WERI-Rb-1 (cell line): ENCODE measurements at regions not wholly inside any gene's neighbourhood (a gene's known extent, or its start where the extent isn't known, plus 50 kb on each side); places are given as distances from the start of the nearest gene placed in this dataset.

ENCODE experiments used
- DNase-seq: peaks from one replicate; pipeline ENCODE4 v3.0.0-alpha.2; 2020
- H3K27ac ChIP-seq: fragments of 250-450 bp; sonication (Bioruptor Pico); 2 replicates; pipeline ENCODE4 v1.5.1; 2020; ENCODE audit warnings: mild to moderate bottlenecking, moderate library complexity
- H3K27me3 ChIP-seq: fragments of 250-450 bp; sonication (Bioruptor Pico); 2 replicates; pipeline ENCODE4 v1.5.1; 2021; ENCODE audit warnings: mild to moderate bottlenecking, low read depth, moderate library complexity; ENCODE audit not compliant: insufficient read depth, severe bottlenecking
- H3K36me3 ChIP-seq: fragments of 250-450 bp; sonication (Bioruptor Pico); 2 replicates; pipeline ENCODE4 v1.5.1; 2020; ENCODE audit warnings: mild to moderate bottlenecking, moderate library complexity
- H3K4me3 ChIP-seq: 2 replicates; pipeline ENCODE4 v1.5.1; 2011; ENCODE audit warnings: low read depth, mild to moderate bottlenecking, control low read depth, low read length
- H3K9me3 ChIP-seq: fragments of 250-450 bp; sonication (Bioruptor Pico); 2 replicates; pipeline ENCODE4 v1.5.1; 2021; ENCODE audit warnings: mild to moderate bottlenecking, moderate library complexity; ENCODE audit not compliant: severe bottlenecking
- TF ChIP-seq, protein P1 (sequence below): IDR thresholded peaks from 2 replicates; pipeline ENCODE4 v1.5.1; 2011; ENCODE audit warnings: low read depth, mild to moderate bottlenecking, control low read depth, inconsistent platforms, low read length

GRCh38 chr13:31964168-31964567 is 67.4 kb upstream of the FRY start:
- no peaks in the 10 kb centered on the region; the same call in 1 of the 2 replicates for H3K36me3 ChIP-seq
- no peak for DNase-seq
- TF ChIP-seq, protein P1, sequence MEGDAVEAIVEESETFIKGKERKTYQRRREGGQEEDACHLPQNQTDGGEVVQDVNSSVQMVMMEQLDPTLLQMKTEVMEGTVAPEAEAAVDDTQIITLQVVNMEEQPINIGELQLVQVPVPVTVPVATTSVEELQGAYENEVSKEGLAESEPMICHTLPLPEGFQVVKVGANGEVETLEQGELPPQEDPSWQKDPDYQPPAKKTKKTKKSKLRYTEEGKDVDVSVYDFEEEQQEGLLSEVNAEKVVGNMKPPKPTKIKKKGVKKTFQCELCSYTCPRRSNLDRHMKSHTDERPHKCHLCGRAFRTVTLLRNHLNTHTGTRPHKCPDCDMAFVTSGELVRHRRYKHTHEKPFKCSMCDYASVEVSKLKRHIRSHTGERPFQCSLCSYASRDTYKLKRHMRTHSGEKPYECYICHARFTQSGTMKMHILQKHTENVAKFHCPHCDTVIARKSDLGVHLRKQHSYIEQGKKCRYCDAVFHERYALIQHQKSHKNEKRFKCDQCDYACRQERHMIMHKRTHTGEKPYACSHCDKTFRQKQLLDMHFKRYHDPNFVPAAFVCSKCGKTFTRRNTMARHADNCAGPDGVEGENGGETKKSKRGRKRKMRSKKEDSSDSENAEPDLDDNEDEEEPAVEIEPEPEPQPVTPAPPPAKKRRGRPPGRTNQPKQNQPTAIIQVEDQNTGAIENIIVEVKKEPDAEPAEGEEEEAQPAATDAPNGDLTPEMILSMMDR, result no peak
- no peak overlapping the region for H3K4me3 ChIP-seq
- no peaks in the 10 kb centered on the region for H3K9me3 ChIP-seq
- H3K27ac ChIP-seq, result no peak overlapping the region
- no peaks in the 10 kb centered on the region for H3K27me3 ChIP-seq

- H3K36me3 ChIP-seq, result peaks cover 2% of the 10 kb centered on the region
- TF ChIP-seq, protein P1, result no peak
- no peaks in the 10 kb centered on the region for H3K9me3 ChIP-seq
- H3K4me3 ChIP-seq, result no peak overlapping the region
- H3K27me3 ChIP-seq, result no peaks in the 10 kb centered on the region
- no peak overlapping the region for H3K27ac ChIP-seq
- DNase-seq, result no peak
Observed at GRCh38 chr13:31965361-31966066, 66.1 kb upstream of the FRY start.

DNA sequence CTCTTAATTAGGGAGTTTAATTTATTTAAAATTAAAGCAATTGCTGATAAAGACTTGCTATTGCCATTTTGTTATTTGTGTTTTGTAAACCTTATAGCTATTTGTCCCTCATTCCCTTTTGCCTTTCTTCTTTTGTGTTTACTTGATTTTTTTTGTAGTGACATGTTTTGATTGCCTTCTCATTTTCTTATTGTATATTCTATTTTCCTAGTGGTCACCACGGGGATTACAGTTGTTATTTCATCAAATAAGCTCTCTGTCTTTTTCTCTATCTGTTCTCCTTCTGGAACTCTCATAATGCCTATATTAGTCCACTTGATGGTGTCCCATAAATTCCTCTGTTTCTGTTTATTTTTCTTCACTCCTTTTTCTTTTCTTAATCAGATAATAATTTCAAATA is 64.4 kb upstream of the FRY start:
- no peak for DNase-seq
- Histone ChIP-seq H3K36me3 (peaks cover 3% of the 10 kb centered on the region), H3K27me3 (no peaks in the 10 kb centered on the region), H3K27ac (no peak overlapping the region), H3K9me3 (no peaks in the 10 kb centered on the region), H3K4me3 (no peak overlapping the region)
- TF ChIP-seq, protein P1, result no peak

DNA sequence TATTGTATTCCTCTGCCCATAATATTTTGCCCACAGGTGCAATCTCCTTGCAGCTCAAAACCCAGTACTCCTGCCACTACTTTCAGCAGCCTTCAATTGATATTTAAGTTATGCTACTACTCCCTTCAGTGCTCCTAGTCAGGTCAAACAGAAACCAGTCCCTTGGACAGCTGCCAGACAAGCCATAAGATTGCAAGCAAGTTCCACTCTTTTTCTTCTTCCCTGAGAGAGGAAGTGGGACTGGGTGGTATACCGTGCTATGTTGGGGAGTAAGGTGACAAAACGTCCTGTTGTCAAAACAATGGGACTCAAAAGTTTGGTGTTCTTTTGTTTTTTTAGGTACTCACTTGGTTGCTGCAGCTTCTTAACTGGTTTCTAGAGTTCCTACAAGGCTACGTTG is 63.1 kb upstream of the FRY start:
- Histone ChIP-seq H3K36me3 (peaks cover 3% of the 10 kb centered on the region), H3K27me3 (no peaks in the 10 kb centered on the region), H3K9me3 (no peaks in the 10 kb centered on the region), H3K4me3 (no peak overlapping the region), H3K27ac (no peak overlapping the region)
- DNase-seq, result no peak
- TF ChIP-seq, protein P1, result no peak

DNA sequence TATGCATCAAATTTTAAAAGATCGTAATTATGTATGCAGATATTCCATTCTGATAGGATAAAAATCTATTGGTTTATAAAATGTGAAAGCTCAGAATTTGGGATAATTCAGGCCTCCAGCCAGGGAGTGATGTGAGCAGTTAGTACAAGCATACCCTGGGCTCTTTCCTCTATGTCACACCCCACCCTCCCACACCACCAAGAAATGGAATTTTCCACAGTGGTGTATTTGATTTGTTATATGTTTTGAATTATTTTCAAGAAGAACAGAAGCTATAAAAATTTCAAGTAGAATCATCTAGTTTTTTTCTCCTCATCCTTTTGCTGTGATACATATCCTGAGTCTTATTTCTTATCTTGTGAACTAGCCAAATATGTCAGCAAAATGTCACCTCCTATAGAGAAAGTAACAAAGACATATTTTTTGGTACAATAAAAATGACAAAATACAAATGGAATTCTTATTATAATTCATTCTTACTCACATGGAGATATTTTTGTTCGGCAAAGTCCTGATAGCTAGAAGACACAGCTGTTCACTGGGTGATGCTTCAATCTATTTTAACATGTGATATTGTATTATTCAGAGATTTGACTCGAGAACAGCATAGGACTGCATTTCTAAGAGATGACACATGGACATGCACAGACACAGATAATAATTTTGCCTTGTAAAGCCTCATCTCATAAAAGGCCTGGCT is 61.2 kb upstream of the FRY start:
- Histone ChIP-seq H3K9me3 (no peaks in the 10 kb centered on the region), H3K27ac (no peak overlapping the region), H3K4me3 (no peak overlapping the region), H3K36me3 (peaks cover 3% of the 10 kb centered on the region), H3K27me3 (no peaks in the 10 kb centered on the region)
- no peak for DNase-seq
- TF ChIP-seq, protein P1, result no peak
